Panc1 (cell line): ENCODE measurements at regions not wholly inside any gene's neighbourhood (a gene's known extent, or its start where the extent isn't known, plus 50 kb on each side); places are given as distances from the start of the nearest gene placed in this dataset.

Experiments
- ATAC-seq: fragments of 200-7000 bp; cut with Tn5 transposase; 2 replicates; pipeline ENCODE4 v1.9.1; 2020; ENCODE audit warnings: mild to moderate bottlenecking, moderate library complexity
- BruUV-seq: library from RNA; stranded (reverse); fragments of 400-500 nt; replicated peaks from 2 replicates; lab custom pipeline; 2021; lab: Mats Ljungman, UMichigan
- CTCF ChIA-PET: fragments of 300-600 bp; sonication (Branson Sonifier 250); formaldehyde crosslinking; loops from one replicate; lab custom pipeline; 2022; ENCODE audit warnings: antibody characterized with exemption; lab: Charles Lee
- POLR2A ChIA-PET: fragments of 300-600 bp; sonication (Branson Sonifier 250); formaldehyde crosslinking; loops from one replicate; lab custom pipeline; 2022; ENCODE audit warnings: antibody characterized with exemption; lab: Charles Lee
- DNase-seq: peaks from one replicate; pipeline ENCODE4 v3.0.0-alpha.2; 2010; ENCODE audit warnings: low read depth, low spot score
- H3K27ac ChIP-seq: 2 replicates; pipeline ENCODE4 v1.5.1; 2011; ENCODE audit warnings: mild to moderate bottlenecking, low read length, inconsistent platforms
- H3K27me3 ChIP-seq: fragments of 200-500 bp; sonication (Bioruptor generic); 2 replicates; pipeline ENCODE4 v1.6.0; 2014; ENCODE audit warnings: low read length, inconsistent platforms; ENCODE audit not compliant: control insufficient read depth, insufficient read depth
- H3K36me3 ChIP-seq: fragments of 200-500 bp; sonication (Bioruptor generic); 2 replicates; pipeline ENCODE4 v1.5.1; 2014; ENCODE audit warnings: inconsistent platforms, mild to moderate bottlenecking, low read length, moderate library complexity; ENCODE audit not compliant: control insufficient read depth, insufficient read depth
- H3K4me1 ChIP-seq: 2 replicates; pipeline ENCODE4 v1.5.1; 2011; ENCODE audit warnings: inconsistent platforms, mild to moderate bottlenecking, low read length, moderate library complexity; ENCODE audit not compliant: control insufficient read depth, insufficient read depth
- H3K4me3 ChIP-seq, 2 experiments: 2 replicates each; pipeline ENCODE4 v1.5.1; 2011 to 2012; ENCODE audit warnings: low read depth in 2 of 2, low read length in 2 of 2, mild to moderate bottlenecking in 2 of 2, inconsistent platforms in 1 of 2, moderate library complexity in 1 of 2
- H3K9me3 ChIP-seq: fragments of 200-500 bp; sonication (Bioruptor generic); 2 replicates; pipeline ENCODE4 v1.5.1; 2014; ENCODE audit warnings: low read depth, mild to moderate bottlenecking, inconsistent platforms, low read length, moderate library complexity; ENCODE audit not compliant: control insufficient read depth, insufficient read depth
- CTCF ChIP-seq: fragments of 450-650 bp; IDR thresholded peaks from 2 replicates; pipeline ENCODE4 v1.5.1; 2017; ENCODE audit warnings: mild to moderate bottlenecking
- POLR2AphosphoS5 ChIP-seq: IDR thresholded peaks from 2 replicates; pipeline ENCODE4 v1.6.1; 2012; ENCODE audit warnings: mild to moderate bottlenecking, low read depth, low read length, moderate library complexity
- SIN3A ChIP-seq: IDR thresholded peaks from 2 replicates; pipeline ENCODE4 v1.6.1; 2012; ENCODE audit warnings: low read depth, mild to moderate bottlenecking, low read length, moderate library complexity, borderline replicate concordance; ENCODE audit not compliant: insufficient read depth
- TCF7L2 ChIP-seq: IDR thresholded peaks from 2 replicates; pipeline ENCODE4 v1.6.1; 2011; ENCODE audit warnings: mild to moderate bottlenecking, low read depth, low read length, inconsistent platforms
- in situ Hi-C: cut with HindIII; loops from 2 replicates; pipeline ENCODE4 v1.10.0; 2016; ENCODE audit warnings: low sequenced_read_pairs, low pct_unique_long_range_greater_than_20kb
- intact Hi-C: fragments of 100-400 bp; cut with micrococcal nuclease; formaldehyde crosslinking; loops from one replicate; pipeline ENCODE4 v1.10.0; 2022; ENCODE audit not compliant: unreplicated experiment
- TF ChIP-seq, protein P1 (sequence below), 2 experiments: IDR thresholded peaks; 2 replicates each; pipeline ENCODE4 v1.6.1; 2011 to 2012; ENCODE audit warnings: low read depth in 2 of 2, control low read depth in 1 of 2, low read length in 1 of 2, mild to moderate bottlenecking in 1 of 2, moderate library complexity in 1 of 2; ENCODE audit not compliant: insufficient read depth in 1 of 2

- TF ChIP-seq CTCF (no peak), POLR2AphosphoS5 (no peak), SIN3A (no peak), TCF7L2 (no peak)
- DNase-seq (no peak), ATAC-seq (no peak)
- in situ Hi-C loops (no loop called here), intact Hi-C loops (no loop called here)
- no TSS peak for BruUV-seq
- Histone ChIP-seq H3K4me3 (no peak overlapping the region), H3K27ac (no peak overlapping the region; the same call in 1 of the 2 replicates), H3K36me3 (no peaks in the 10 kb centered on the region), H3K4me1 (peaks cover 11% of the 10 kb centered on the region), H3K9me3 (peaks cover 5% of the 10 kb centered on the region; the same call in 1 of the 2 replicates), H3K27me3 (no peaks in the 10 kb centered on the region)
- CTCF ChIA-PET: no interaction called here
- POLR2A ChIA-PET: no interaction called here
These were observed 178.3 kb downstream of the THBS2 start for GRCh38 chr6:169075211-169075914.

DNA sequence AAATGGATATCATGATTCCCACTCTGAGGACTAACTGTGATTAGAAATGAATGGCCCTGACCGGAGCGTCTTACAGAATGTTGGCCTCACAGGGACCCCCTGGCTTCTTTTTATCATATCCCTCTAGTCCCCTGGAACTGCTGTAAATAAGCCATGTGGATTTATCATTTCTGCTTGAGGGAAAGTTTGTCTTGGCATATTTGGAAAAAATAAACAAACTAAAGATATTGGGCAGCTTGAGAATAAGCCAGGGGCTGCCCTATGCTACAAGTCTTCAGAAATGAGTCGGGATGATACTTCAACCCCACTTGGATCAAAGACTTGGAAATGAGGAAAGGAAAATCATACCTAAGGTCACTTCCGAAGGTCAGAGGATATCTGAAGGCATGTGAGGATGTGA lies 179.1 kb downstream of the THBS2 start:
- TF ChIP-seq TCF7L2: no peak
- no peak for TF ChIP-seq SIN3A
- no peak for TF ChIP-seq CTCF
- TF ChIP-seq, protein P1, sequence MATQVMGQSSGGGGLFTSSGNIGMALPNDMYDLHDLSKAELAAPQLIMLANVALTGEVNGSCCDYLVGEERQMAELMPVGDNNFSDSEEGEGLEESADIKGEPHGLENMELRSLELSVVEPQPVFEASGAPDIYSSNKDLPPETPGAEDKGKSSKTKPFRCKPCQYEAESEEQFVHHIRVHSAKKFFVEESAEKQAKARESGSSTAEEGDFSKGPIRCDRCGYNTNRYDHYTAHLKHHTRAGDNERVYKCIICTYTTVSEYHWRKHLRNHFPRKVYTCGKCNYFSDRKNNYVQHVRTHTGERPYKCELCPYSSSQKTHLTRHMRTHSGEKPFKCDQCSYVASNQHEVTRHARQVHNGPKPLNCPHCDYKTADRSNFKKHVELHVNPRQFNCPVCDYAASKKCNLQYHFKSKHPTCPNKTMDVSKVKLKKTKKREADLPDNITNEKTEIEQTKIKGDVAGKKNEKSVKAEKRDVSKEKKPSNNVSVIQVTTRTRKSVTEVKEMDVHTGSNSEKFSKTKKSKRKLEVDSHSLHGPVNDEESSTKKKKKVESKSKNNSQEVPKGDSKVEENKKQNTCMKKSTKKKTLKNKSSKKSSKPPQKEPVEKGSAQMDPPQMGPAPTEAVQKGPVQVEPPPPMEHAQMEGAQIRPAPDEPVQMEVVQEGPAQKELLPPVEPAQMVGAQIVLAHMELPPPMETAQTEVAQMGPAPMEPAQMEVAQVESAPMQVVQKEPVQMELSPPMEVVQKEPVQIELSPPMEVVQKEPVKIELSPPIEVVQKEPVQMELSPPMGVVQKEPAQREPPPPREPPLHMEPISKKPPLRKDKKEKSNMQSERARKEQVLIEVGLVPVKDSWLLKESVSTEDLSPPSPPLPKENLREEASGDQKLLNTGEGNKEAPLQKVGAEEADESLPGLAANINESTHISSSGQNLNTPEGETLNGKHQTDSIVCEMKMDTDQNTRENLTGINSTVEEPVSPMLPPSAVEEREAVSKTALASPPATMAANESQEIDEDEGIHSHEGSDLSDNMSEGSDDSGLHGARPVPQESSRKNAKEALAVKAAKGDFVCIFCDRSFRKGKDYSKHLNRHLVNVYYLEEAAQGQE (IDR thresholded peaks at IDR 0.05; ENCODE audit: insufficient read depth in 1 of 2, low read depth in 2 of 2, low read length in 1 of 2): no peak
- no peak for TF ChIP-seq POLR2AphosphoS5
- in situ Hi-C loops: no loop called here
- Histone ChIP-seq H3K27me3 (no peaks in the 10 kb centered on the region), H3K4me3 (no peak overlapping the region), H3K27ac (no peak overlapping the region; the same call in 1 of the 2 replicates), H3K9me3 (peaks cover 5% of the 10 kb centered on the region; the same call in 1 of the 2 replicates), H3K4me1 (peaks cover 16% of the 10 kb centered on the region), H3K36me3 (no peaks in the 10 kb centered on the region)
- DNase-seq (no peak), ATAC-seq (no peak)
- ChIA-PET CTCF (no interaction called here), POLR2A (interaction anchor here (0.7 kb wide), 1 partner anchor 181 kb away, joined by 3 read pairs; no protein-coding TSS in a partner anchor)
- intact Hi-C loops: no loop called here
- no TSS peak for BruUV-seq
